Stimulated activated CD4-positive, alpha-beta T cell treated with anti-CD3 and anti-CD28 coated beads, Interleukin-1b, Interleukin-23, amount 100 ng/mL, for 1 hour (primary cell): ENCODE measurements at regions not wholly inside any gene's neighbourhood (a gene's known extent, or its start where the extent isn't known, plus 50 kb on each side); places are given as distances from the start of the nearest gene placed in this dataset.

ENCODE experiments used
- DNase-seq, 2 donors: peaks; one replicate each; pipeline ENCODE4 v3.0.0-alpha.2; 2020; ENCODE audit warnings: low read depth in 2 of 2

DNA sequence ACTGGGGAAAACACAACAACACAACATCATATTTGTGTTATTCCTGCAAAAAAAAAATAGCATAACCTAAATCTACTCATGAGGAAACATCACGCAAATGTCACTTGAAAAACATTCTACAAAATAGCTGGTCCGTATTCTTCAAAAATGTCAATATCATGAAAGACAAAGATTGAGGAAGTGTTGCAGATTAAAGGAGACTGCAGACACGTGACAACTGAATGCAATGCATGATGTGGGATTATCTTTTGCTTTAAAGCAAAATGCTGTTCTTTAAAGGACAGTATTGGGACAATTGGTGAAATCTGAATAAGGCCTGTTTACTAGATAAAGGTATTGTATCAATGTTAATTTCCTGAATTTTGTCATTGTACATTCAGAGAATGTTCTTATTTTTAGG lies 157.7 kb downstream of the SMIM20 start:
- DNase-seq: no peak

DNA sequence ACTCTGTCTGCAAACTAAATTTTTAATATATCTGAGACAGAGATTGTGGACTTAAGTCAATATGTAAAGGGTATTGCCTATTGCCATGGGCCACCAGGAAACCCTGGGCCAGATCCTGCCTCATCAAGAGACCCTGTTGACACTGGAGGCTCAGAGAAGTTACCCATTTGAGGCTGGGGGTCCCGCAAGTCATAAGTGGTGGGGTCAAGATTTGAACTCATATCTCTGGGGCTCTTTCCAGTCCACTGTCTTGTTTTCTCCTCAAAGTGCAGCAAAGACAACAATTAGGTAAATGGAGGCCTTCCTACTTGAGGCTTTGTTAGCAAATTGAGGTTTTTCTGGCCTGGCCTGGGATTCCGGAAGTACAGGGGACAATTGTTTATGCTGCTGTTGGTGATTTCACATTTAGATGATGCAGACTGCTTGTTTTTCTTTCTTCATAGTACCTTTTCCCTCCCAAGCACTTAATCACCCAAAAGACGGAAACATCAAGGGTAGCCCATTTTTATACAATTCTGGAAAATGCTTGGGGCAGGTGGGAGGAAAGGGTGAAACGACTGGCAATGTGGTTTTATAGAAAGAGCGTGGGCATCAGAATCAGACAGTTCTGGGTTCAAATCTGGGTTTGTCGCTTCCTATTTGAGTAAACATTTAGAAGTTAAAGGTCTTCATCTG lies 160.0 kb downstream of the SMIM20 start:
- no peak for DNase-seq

DNA sequence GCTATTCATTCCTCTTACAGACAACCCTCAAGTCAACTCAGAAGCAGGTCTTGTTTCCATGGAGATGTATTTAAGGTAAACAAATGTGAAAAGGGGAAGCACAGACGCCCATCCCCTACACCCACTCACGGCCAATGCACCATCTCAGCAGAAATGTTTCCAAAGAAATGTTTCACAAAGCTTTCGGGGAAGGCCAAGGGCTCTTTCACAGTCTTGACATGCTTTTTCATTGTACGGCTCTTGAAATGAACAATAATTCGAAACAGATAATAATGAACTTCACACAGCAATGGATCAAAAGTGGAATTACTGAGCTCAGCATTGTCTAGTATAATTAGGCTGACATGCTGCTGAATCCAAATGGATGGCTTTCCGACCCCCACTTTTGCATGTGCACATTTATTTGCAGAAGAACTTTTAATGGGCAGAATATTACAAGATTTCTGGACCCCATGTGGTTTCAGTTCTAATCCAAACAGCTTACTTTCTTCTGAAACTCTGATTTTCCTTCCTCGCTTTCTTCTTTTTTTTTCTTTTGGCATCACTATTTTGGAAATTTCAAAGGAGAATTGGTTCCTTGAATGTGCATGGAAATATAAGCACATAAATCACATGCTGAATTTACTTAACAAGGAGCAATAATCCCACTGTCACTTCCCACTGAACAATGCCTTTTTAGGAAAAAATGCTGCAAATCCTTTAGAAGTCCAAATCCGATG lies 160.9 kb downstream of the SMIM20 start:
- DNase-seq: peak in 1 of 2 donors; percentile 37

DNA sequence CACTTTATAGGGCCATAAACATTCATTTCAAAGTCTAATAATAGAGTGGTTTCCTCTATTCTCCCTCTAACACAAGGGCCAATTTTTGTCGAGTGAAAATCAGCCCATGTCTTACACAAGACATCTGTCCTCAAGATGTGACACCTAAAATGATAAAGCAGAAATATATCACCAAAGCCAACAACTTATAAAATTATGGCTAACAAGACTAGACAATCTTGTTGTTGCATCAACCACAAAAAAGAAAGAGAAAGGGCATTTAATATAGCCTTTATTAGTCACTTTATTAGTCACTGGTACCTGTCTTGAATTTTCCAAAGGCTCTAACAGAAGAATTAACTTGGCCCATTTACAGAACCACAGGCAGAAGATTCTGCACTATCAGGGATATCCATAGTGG lies 161.6 kb downstream of the SMIM20 start:
- no peak for DNase-seq

DNA sequence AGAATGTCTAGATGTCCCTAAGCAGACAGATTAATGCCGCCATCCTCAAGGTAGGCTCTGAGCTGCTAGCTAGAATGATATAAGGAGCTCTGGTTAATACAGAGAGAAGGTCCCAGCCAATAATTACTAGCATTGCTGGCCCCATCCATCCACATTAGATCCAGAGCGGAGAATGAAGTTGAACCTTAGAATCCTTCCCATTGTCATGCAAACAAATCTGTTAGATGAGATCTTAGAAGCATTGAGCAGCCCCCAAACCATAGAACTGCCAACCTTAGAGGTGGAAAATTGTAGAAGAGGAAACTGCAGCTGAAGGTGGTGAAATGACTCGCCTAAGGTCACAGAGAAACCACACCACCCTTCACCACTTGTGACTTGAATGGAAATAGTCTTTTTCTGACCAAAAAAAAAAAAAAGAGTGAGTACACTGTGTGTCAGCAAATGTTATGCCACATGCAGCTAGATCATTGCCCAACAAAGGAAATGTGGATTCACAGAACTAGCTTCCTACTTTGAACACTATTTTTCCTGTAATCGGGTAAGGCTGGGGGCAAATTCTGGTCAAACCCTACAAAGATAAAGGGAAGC lies 162.1 kb downstream of the SMIM20 start:
- DNase-seq: no peak

DNA sequence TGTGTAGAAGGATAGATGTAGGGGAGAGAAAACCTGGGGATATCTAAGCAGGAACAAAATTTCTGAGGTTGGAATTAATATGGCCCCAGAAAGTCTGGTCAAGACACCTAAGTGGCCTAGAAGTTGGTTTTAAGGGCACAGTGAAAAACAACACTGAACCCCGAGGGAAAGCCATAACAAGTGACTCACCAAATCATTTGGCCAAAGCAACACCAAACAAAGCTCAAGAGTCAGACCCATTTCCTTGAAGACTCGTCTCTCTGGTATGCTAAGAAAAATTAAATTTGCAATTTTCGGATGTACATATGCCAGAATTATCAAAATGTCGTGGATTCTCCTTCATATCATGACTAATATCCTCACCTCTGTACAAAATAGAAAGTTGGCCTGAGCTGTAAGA lies 162.9 kb downstream of the SMIM20 start:
- no peak for DNase-seq

DNA sequence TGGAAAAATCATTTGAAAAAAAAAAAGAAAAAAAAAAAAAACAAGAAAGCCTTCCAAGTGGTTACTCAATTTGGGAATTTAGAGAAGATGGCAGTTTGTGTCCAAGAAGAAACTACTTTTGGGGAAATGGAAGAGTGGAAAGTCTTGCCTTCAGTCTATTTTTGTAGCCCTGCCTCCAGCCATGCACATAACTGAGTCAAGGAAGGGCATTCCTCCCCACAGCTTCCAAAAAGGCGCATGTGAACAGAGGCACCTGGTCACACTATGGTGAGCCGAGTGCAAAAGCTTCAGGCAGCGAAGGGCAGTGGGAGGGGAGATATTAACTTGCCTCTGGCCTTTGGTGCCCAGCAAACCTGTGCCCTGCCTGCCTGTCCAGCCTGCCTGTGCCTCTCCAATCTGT lies 163.7 kb downstream of the SMIM20 start:
- no peak for DNase-seq

DNA sequence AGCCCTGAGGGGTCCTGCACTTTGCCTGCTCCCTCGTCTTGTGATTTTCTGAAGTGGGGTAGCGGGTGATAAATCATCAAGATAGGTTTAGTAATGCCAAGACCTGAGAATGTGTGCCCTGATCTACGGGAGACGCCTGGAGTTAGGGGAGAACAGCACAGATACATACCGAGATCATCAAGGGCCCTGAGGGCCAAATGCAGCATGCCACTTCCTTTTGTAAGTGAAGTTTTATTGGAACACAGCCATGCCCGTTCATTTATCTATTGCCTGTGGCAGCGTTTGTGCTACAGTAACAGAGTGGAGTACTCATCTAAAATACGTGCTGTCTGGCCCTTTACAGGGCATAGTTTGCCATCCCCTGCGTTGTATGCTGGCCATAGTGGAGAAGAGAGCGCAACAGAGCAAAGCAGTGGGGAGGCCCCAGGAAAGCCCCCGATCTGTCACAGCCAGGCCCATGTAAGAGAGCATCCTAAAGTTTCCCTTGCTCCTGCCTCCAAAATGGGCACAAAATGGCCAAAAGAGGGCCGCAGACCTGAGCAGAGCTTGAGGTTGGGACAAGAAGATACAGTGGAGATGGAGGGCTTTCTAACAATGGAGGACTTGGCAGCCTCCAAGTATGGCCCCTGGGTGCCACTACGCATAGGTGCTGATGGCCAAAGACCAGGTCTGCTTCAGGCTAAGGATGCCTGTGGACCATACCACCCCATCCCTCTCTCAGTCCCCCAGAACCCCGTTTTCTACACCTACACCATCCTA lies 167.0 kb downstream of the SMIM20 start:
- no peak for DNase-seq

DNA sequence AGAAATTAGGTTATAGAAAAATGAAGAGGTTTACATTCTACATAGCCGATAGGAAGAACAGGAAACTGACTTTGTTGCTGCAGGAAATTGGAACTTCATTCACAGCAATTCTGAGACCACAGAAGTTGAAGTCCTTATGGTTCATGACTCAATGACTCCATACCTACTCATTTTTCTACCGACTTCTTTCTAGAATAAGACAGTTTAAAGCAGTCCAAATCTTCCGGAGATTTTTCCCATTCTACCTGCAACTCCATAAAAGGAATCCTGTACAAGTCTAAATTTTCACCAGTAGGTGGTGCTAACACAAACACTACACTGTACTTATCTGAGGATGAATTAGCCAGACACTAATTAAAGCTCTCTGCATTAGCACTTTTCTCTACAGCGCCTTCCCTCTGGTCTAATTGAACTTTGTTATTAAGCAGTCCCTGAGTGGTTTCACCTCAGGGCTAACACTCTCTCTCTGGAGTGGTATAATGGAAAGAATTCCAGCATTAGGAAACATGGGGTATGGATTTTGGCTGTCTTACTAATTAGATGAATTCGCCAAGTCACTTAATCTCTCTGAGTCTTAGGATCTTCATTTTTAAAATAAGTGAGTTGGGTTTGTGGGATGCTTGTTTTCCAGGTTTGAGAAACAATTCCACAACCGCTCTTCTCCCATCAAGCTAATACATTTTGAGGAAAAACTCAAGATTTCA lies 167.9 kb downstream of the SMIM20 start:
- DNase-seq: no peak

DNA sequence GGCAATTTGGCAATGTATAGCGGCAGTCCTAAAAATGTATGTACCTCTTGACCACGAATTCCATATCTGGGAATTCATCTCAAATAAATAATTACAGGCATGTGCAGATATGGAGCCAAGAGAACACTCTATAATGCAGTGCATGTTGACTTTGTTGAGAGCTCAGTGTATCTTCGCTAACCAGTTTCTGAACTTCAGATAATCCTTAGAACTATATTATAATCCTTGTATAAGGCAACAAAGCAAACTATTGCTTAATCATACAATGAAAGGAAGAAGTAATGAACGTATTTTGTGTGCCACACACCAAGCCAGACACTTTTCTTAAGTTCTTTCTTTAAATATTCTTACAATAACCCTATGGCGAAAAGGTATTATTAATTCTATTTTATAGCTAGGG lies 168.5 kb downstream of the SMIM20 start:
- DNase-seq: no peak

DNA sequence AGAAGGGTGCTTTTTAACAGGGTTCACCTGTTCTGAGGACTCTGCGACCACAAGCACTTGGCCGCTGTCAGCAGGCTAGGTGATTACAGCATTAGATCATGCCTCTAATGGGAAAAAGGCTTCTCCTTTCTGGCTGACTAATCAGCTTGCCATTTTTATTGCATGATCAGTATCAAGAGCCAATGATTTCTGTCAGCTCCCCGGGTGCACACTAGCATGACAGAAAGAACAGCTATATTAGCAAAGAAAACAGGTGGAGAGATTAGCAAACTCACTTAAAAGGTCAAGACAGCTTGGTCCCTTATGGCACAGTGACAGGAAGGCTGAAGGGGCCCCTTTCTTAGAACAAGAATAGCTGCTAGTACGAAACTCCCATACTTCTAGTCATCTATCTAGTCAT lies 170.0 kb downstream of the SMIM20 start:
- DNase-seq: no peak

DNA sequence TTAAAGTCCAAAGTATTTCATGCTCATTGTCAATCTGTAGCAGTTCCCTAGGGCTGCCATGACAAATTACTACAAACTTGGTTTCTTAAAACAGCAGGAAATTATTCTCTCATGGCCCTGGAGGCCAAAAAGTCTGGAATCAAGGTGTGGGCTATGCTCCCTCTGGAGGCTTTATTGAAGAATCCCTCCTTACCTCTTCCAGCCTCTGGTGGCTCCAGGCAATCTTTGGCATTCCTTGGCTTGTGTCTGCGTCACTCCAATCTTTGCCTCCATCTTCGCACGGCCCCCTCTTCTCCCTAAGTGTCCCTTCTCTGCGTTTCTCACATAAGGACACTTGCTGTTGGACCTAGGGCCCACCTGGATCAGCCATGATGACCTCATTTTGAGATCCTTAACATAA lies 170.4 kb downstream of the SMIM20 start:
- no peak for DNase-seq

DNA sequence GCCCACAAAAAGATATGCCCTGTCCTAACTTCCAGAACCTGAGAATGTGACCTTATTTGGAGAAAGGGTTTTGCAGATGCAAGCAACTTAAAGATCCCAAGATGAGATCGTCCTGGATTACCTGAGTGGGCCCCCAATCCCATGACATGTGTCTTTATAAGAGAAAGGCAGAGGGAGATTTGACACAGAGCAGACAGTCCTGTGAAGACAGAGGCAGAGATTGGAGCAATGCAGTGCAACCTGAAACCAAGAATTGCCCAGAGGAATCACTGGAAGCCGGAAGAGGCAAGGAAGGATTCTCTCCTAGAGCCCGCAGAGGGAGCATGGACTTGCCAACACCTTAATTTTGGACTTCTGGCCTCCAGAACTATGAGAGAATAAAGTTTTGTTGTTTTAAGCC lies 171.5 kb downstream of the SMIM20 start:
- DNase-seq: no peak

DNA sequence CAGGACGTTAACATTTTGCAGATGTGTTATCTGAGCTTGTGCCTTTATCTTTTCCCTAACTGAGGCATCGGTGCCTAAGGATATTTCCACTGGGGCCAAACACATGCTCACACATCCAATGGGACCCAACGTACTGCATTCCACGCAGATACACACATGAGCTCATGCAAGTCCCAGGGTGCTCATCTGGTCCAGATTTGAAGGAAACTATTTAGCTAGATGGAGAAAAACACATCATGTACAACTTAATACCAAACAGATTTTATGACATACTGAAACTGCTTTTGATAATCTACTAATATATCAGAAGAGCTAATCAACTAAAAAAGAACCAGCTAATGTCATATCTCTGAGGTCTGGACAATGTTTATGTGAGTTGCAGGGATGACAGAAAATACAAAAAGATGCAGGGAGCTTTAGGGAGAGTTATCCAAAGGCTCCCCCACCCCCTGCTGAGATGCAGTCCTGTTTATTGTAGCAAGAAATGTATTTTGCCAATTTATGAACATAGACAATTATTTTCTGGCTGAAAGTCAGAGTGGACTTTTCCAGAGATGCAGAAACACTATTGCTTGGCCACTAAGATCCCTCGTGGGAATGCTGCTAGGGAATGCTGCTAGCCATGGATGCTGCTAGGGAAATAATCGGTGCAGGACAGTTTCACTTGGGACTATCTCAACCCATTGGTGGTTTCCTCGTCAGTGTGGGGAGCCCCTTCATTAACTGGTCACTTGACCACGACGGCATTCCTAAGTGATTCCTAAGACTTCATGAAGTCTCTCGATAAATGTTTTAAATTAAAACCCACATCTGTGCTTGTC lies 172.8 kb downstream of the SMIM20 start:
- DNase-seq: no peak

DNA sequence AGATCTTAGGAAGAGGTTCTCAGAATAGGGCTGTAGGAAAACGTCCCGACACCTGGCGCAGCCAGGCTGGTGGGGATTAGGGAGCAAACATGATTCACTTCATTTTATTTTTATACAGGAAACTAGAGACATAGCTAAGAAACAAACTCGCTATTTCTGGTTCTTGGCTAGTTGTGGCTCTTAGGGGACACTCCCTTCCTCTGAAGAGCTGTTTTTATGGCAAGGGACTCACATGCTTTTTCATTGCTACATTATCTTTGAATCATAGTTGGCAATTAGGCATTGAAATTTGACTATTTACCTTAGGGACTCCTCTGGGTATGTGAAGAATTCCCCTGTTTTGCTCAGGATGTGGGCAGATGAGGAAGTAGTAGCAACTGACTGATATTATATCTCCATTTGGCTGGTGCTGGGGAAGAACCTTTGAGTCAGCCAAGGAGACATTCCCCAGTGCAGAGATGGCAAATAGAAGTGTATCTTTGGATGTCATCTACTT lies 174.5 kb downstream of the SMIM20 start:
- no peak for DNase-seq

DNA sequence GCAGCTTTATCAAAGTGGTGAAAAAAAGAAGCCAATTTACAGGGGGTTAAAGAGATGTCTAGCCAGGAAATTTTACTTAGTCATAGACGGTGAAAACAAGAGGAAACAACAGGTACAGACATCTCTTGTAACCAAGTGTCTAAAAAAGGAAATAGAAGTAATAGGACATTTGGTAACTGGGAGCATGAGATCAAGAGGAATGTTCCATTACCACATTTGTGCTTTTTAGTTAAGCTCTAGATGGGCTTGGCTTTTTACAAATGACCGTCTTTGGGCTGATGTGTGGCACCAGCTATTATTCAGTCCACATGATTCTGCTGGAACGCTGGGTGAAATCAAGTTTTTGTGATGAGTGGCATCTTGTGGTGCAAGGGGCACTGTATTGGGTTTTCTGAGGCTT lies 179.5 kb downstream of the SMIM20 start:
- no peak for DNase-seq

DNA sequence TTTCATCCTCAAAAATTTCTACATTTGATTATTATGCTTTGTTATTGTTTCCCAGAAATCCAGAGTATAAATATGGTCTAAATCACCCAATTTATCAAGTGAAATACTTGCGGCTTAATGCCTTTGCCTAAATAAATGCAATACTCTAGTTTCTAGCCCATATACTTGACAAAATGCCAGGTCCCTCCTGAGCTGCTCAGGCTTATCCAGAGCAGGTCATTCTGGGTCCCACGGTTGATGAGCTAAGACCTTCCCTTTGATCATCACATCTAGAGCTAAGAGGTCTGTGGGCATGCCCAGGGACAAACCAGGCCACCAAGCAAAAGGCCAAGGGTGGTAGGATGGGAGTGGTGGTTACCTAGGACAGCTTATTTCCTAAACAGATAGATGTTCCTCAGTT lies 180.1 kb downstream of the SMIM20 start:
- no peak for DNase-seq

DNA sequence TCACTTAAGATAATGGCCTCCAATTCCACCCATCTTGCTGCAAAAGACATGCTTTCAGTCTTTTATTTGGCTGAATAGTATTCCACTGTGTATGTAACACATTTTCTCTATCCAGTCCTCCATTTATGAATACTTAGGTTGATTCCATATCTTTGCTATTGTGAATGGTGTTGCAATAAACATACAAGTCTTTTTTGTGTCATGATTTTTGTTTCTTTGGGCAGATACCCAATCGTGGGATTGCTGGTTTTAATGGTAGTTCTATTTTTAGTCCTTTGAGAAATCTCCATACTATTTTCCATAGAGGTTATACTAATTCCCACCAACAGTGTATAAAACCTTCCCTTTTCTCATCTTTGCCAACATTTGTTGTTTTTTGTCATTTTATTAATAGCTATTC lies 180.9 kb downstream of the SMIM20 start:
- no peak for DNase-seq

DNA sequence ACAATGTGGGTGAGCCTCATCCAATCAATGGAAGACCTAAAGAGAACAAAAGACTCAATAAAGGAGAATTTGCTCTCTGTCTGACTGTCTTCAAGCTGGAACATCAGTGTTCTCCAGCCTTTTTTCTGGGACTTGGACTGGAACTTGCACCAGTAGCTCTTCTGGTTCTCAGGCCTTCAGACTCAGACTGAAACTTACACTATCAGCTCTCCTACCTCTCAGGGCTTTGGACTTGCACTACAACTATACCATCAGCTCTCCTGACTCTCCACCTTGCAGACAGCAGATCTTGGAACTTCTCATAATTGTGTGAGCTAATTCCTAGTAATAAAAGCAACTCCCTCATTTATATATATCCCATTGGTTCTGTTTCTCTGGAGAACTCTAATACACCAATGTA lies 185.9 kb downstream of the SMIM20 start:
- no peak for DNase-seq

DNA sequence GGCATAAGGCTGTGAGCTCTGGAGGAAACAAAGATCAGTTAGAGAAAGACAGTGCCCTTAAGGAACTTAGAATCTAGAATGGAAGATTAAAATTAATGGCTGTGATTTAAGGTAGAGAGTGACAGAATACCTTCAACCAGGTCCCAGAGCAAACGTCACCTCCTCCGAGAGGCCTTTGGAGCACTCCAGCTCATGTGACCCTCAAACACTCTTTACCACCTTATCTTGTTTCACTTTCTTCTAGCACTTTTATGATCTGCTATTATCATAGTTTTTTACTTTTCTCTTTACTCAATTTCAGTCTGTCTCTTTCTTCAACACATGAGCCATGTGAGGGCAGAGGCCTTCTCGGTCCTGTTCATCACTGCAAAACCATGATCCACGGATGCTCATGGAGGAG lies 187.0 kb downstream of the SMIM20 start:
- DNase-seq: no peak
